Hepatocyte (in vitro differentiated cells): ENCODE measurements at regions not wholly inside any gene's neighbourhood (a gene's known extent, or its start where the extent isn't known, plus 50 kb on each side); places are given as distances from the start of the nearest gene placed in this dataset.
"Not testable (repeated sequence)": the region's sequence is repeated elsewhere in the genome, so short reads cannot be mapped to it uniquely, and the experiment has no call there.

Experiments
- DNase-seq: peaks from one replicate; pipeline ENCODE4 v3.0.0-alpha.2; 2016; ENCODE audit warnings: low spot score
- H2AFZ ChIP-seq: fragments of 200-600 bp; sonication (generic); 2 replicates; pipeline ENCODE4 v1.6.0; 2016; ENCODE audit warnings: antibody characterized with exemption, mild to moderate bottlenecking
- H3K27ac ChIP-seq: fragments of 200-600 bp; sonication (generic); 2 replicates; pipeline ENCODE4 v1.5.1; 2016; ENCODE audit warnings: mild to moderate bottlenecking
- H3K27me3 ChIP-seq: fragments of 200-600 bp; sonication (generic); 2 replicates; pipeline ENCODE4 v1.6.1; 2016
- H3K36me3 ChIP-seq: fragments of 200-600 bp; sonication (generic); replicated peaks from 2 replicates; pipeline ENCODE4 v1.5.1; 2016; ENCODE audit warnings: low read depth; ENCODE audit not compliant: insufficient read depth
- H3K4me1 ChIP-seq: fragments of 200-600 bp; sonication (generic); 2 replicates; pipeline ENCODE4 v1.5.1; 2016; ENCODE audit warnings: mild to moderate bottlenecking, moderate library complexity; ENCODE audit not compliant: insufficient read depth
- H3K4me2 ChIP-seq: fragments of 200-600 bp; sonication (generic); 2 replicates; pipeline ENCODE4 v1.6.0; 2016
- H3K4me3 ChIP-seq: fragments of 200-600 bp; sonication (generic); 2 replicates; pipeline ENCODE4 v1.5.1; 2016; ENCODE audit warnings: mild to moderate bottlenecking
- H3K79me2 ChIP-seq: fragments of 200-600 bp; sonication (generic); 2 replicates; pipeline ENCODE4 v1.6.0; 2017; ENCODE audit warnings: mild to moderate bottlenecking
- H3K9me2 ChIP-seq: fragments of 200-600 bp; sonication (generic); replicated peaks from 2 replicates; pipeline ENCODE4 v1.6.0; 2017; ENCODE audit warnings: mild to moderate bottlenecking; ENCODE audit not compliant: insufficient read depth
- H3K9me3 ChIP-seq: fragments of 200-600 bp; sonication (generic); 2 replicates; pipeline ENCODE4 v1.5.1; 2016; ENCODE audit warnings: low read depth, mild to moderate bottlenecking
- H4K20me1 ChIP-seq: fragments of 200-600 bp; sonication (generic); 2 replicates; pipeline ENCODE4 v1.6.0; 2016; ENCODE audit warnings: mild to moderate bottlenecking; ENCODE audit not compliant: insufficient read depth, poor library complexity, severe bottlenecking
- CTCF ChIP-seq: fragments of 200-600 bp; sonication (generic); IDR thresholded peaks from 2 replicates; pipeline ENCODE4 v1.5.1; 2016; ENCODE audit warnings: antibody characterized with exemption, mild to moderate bottlenecking; ENCODE audit not compliant: poor library complexity
- EZH2 ChIP-seq: fragments of 200-600 bp; sonication (generic); IDR thresholded peaks from 2 replicates; pipeline ENCODE4 v1.6.1; 2016; ENCODE audit warnings: antibody characterized with exemption, mild to moderate bottlenecking, borderline replicate concordance
- EZH2phosphoT487 ChIP-seq: fragments of 200-600 bp; sonication (generic); IDR thresholded peaks from one replicate; pipeline ENCODE4 v1.6.1; 2018; ENCODE audit warnings: antibody characterized with exemption, mild to moderate bottlenecking, low read depth, moderate library complexity; ENCODE audit not compliant: unreplicated experiment, severe bottlenecking
- WGBS: methylation state at CpG from one replicate; pipeline ENCODE4 v1.1.6; 2016; ENCODE audit warnings: low lambda C conversion rate; ENCODE audit errors: missing lambda C conversion rate; 5-methylcytosine and 5-hydroxymethylcytosine counted together

GRCh38 chrX:40388441-40388840 lies 192.3 kb upstream of the ATP6AP2 start:
- H3K4me2 ChIP-seq = no peak overlapping the region
- no peaks in the 10 kb centered on the region for H3K9me3 ChIP-seq
- H3K4me1 ChIP-seq = no peaks in the 10 kb centered on the region
- no peak for DNase-seq
- TF ChIP-seq CTCF = no peak
- no peak for TF ChIP-seq EZH2
- no peak for TF ChIP-seq EZH2phosphoT487
- no peaks in the 10 kb centered on the region for H3K79me2 ChIP-seq
- no peak overlapping the region for H3K4me3 ChIP-seq
- H2AFZ ChIP-seq = no peak overlapping the region
- 81% methylated on average over 5 of the region's 5 CpGs for WGBS
- no peaks in the 10 kb centered on the region for H3K36me3 ChIP-seq
- no peaks in the 10 kb centered on the region for H4K20me1 ChIP-seq
- no peaks in the 10 kb centered on the region for H3K9me2 ChIP-seq
- H3K27ac ChIP-seq = no peak overlapping the region
- H3K27me3 ChIP-seq = no peaks in the 10 kb centered on the region

- H3K4me2 ChIP-seq, H4K20me1 ChIP-seq, DNase-seq, H3K4me3 ChIP-seq, H3K9me2 ChIP-seq, H2AFZ ChIP-seq, H3K36me3 ChIP-seq, H3K27ac ChIP-seq, H3K27me3 ChIP-seq, H3K4me1 ChIP-seq, H3K9me3 ChIP-seq, H3K79me2 ChIP-seq: not testable (repeated sequence)
- 66% methylated on average over 9 of the region's 9 CpGs for WGBS
These were observed 192.9 kb upstream of the ATP6AP2 start for GRCh38 chrX:40387869-40388268.

- not testable (repeated sequence) for H3K27me3 ChIP-seq, H2AFZ ChIP-seq, H3K4me1 ChIP-seq, H3K4me3 ChIP-seq, H3K9me3 ChIP-seq, H3K79me2 ChIP-seq, H3K36me3 ChIP-seq, H3K4me2 ChIP-seq, H3K9me2 ChIP-seq, H3K27ac ChIP-seq, H4K20me1 ChIP-seq, DNase-seq
- 88% methylated on average over 6 of the region's 7 CpGs for WGBS
These were observed 193.5 kb upstream of the ATP6AP2 start for GRCh38 chrX:40387311-40387710.

DNA sequence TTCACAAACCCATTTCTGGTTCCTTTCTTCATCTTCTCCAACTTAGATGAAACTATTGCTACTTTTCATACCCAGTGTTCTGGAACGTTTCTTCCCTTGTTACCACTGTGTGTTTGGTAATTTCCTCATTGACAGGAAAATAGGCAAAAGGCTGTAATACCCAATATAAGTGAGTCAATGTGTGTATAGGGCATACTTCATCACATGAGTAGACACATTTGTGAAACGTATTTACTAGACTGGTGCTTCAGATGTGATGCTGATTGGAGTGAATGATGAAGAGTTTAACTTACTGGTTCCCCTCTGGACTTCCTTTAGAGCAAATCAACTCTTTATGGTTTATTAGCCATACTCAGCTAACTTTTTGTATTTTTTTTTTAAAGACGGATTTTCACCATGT lies 195.1 kb upstream of the ATP6AP2 start:
- Histone ChIP-seq H3K79me2 (no peaks in the 10 kb centered on the region), H3K27me3 (no peaks in the 10 kb centered on the region), H4K20me1 (no peaks in the 10 kb centered on the region), H3K4me2 (no peak overlapping the region), H3K9me2 (no peaks in the 10 kb centered on the region), H3K27ac (no peak overlapping the region), H3K4me3 (no peak overlapping the region), H2AFZ (no peak overlapping the region), H3K4me1 (no peaks in the 10 kb centered on the region), H3K9me3 (no peaks in the 10 kb centered on the region), H3K36me3 (no peaks in the 10 kb centered on the region)
- TF ChIP-seq CTCF = no peak
- no peak for TF ChIP-seq EZH2
- no peak for TF ChIP-seq EZH2phosphoT487
- WGBS = 60% methylated on average over 3 of the region's 3 CpGs
- no peak for DNase-seq

DNA sequence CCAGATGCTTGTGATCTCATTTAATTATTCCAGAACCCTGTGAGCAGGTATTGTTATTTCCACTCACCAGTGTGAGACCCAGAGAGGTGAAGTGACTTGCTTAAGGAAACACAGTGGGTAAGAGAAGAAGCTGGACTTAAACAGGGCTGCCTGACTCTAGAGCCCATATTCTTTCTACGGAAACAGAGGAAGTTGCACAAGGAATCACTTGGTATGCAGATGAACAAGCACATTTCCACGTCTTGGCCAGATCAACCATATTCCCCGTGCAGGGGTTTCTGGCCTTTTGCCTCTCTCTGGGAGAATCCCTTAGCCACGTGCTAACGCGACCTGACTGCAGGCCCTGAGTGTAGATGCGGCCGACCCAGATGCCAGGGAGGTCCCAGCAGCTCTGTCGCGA lies 195.5 kb upstream of the ATP6AP2 start:
- H3K27me3 ChIP-seq = no peaks in the 10 kb centered on the region
- no peak overlapping the region for H3K4me3 ChIP-seq
- no peak overlapping the region for H2AFZ ChIP-seq
- no peaks in the 10 kb centered on the region for H3K9me2 ChIP-seq
- no peaks in the 10 kb centered on the region for H3K79me2 ChIP-seq
- no peaks in the 10 kb centered on the region for H4K20me1 ChIP-seq
- no peaks in the 10 kb centered on the region for H3K9me3 ChIP-seq
- no peak overlapping the region for H3K4me2 ChIP-seq
- H3K36me3 ChIP-seq = no peaks in the 10 kb centered on the region
- no peak overlapping the region for H3K27ac ChIP-seq
- no peak for DNase-seq
- 84% methylated on average over 10 of the region's 10 CpGs for WGBS
- H3K4me1 ChIP-seq = no peaks in the 10 kb centered on the region
- no peak for TF ChIP-seq EZH2phosphoT487
- TF ChIP-seq CTCF = no peak
- no peak for TF ChIP-seq EZH2
